GM21576 (cell line): ENCODE measurements at regions not wholly inside any gene's neighbourhood (a gene's known extent, or its start where the extent isn't known, plus 50 kb on each side); places are given as distances from the start of the nearest gene placed in this dataset.
A peak's percentile ranks its signal among the peaks of the same experiment; 100 is the strongest.

ENCODE experiments used
- ATAC-seq: cut with Tn5 transposase; IDR thresholded peaks from one replicate; pipeline ENCODE4 v1.9.1; 2021; ENCODE audit warnings: mild to moderate bottlenecking, moderate library complexity; ENCODE audit not compliant: unreplicated experiment

GRCh38 chr6:74956559-74957428, 249.1 kb downstream of the COL12A1 start:
- no peak for ATAC-seq

DNA sequence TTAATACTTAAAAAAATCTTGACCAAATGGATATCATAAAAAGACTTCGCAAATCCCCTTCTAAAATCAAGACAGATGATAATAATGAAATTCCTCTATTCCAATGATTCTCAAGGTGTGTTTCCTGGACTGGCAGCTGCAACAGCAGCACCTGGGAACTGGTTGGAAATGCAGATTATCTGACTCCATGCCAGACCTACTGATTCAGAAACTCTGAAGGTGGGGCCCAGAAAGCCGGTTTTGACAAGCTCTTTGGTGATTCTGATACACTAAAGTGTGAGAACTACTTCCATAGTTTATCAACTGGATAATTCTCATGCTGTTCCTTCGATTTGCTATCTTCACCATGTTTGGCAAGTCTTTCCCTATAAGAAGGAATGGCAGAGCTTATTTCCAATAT, 252.1 kb downstream of the COL12A1 start:
- no peak for ATAC-seq

DNA sequence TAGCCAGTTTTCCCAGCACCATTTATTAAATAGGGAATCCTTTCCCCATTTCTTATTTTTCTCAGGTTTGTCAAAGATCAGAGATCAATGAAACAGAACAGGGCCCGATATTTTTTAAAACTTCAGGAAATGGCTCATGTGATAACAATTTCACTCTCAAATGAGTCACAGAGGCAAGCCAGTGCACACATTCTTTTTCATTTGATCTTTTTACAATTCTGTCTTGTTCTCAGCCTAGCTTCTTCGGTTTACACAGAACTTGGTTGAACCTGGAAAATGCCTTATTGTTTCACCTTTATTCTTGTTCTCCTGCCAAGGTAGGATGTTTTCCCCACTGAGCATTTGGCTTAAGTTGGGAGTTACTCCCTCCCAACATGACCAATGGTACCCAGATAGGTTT, 258.9 kb downstream of the COL12A1 start:
- ATAC-seq, result no peak

DNA sequence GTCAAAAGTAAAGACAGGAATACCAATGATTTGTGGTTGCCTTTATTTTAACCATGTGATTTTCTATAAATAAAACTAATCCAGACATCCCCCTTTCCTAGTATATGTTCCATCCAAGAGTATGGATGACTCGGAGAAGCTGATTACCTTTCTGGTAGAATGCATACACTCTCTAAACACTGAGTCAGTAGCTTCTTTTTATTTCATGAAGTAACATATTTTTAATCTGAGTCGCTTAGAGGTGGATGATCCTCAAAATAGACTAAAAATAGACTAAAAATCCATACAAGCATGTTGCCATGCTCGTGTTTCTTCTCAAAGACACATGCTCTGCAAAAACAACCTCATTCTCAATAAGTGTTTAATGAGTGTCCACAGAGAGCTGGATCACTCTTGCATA, 263.7 kb downstream of the COL12A1 start:
- no peak for ATAC-seq

- ATAC-seq, result no peak
Measured at GRCh38 chr6:74941424-74941823, 264.4 kb downstream of the COL12A1 start.

GRCh38 chr6:74939721-74940620, 265.9 kb downstream of the COL12A1 start:
- ATAC-seq, result no peak

DNA sequence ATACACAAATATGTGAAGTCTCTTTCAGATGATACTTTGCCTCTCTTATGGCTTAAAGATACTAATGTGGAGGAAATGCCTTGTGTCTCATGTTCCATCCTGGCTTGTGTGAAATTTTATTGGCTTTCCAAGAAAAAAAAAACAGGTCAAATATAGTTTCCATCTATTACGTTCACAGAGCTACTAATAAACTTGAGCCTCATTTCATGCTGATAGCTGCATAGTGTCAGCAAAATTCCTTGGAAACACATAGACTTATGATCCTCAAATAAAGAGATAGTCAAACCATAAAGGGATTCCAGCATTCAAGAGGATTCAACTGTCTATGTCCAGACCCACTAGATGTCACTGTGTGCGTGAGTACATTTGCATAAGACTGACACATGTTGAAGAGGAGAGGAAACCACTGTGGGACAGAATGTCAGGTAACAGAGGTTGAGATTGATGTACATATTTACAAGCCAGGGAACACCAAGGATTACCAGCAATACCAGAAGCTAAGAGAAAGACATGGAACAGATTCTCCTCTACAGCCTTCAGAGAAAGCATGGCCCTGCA, 266.6 kb downstream of the COL12A1 start:
- ATAC-seq, result peak; percentile 48

DNA sequence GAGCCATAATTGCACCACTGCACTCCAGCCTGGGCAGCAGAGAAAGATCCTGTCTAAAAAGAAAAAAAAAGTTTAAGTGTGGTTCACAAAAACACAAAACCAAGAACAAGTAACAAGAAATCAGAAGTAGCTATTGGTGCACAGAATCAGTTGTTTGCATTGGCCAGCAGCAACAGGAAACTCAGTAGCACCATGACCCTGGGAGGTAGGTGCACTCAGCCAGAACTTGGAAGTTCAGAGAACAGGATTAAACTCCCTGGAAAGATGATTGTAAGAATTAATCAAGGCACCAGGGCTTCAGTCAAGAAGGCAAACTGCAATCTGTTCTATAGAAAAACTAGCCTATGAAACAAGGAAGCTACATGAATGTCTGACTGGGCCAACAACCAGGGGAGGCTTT, 267.9 kb downstream of the COL12A1 start:
- ATAC-seq, result no peak

GRCh38 chr6:74936886-74937285, 269.0 kb downstream of the COL12A1 start:
- ATAC-seq, result no peak

- no peak for ATAC-seq
Measured at GRCh38 chr6:74932232-74932888, 273.5 kb downstream of the COL12A1 start.

GRCh38 chr6:74931558-74931957, 274.3 kb downstream of the COL12A1 start:
- no peak for ATAC-seq

GRCh38 chr6:74928203-74928602, 277.6 kb downstream of the COL12A1 start:
- no peak for ATAC-seq

- ATAC-seq, result no peak
Measured at GRCh38 chr6:74927299-74927698, 278.6 kb downstream of the COL12A1 start.

DNA sequence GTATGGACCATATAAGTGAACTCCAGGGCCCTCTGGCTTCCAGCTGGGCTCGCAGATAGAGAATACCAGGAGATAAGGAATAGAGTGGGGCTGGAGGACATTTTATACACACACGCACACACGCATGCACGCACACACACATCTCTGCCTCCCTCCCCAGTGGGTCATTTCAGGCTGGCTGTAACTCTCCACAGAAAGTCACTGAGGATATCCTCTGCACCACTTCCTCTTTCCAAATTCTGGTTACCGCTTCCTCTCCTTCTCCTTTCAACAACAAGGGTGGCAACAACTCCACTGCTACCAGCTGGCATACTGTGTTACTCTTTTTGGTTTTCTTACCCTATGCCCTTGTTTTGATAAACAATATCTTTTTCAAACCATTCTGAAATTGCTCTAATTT, 280.2 kb downstream of the COL12A1 start:
- peak; percentile 85 for ATAC-seq

GRCh38 chr6:74914888-74915287, 291.0 kb downstream of the COL12A1 start:
- ATAC-seq, result no peak

- ATAC-seq, result no peak
Measured at GRCh38 chr6:74912234-74912633, 293.6 kb downstream of the COL12A1 start.

DNA sequence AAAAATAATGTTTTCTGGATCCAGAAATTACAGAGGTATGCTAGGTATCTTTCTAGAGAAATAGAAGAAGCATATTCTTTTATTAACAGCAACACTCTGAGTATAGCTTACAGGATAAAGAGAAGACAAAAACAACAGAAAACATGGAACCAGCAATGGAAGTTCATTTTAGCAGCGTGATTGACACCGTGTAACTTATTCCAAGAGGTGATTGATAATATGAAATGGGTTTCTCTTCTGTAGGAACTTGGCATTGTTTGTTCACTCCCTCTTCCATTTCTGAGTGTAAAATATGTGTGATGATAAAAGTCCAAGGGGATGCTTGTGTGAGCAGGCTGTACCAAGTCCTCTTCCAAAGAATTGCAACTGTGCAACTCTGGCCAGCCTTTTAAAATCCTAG, 303.0 kb downstream of the COL12A1 start:
- no peak for ATAC-seq

DNA sequence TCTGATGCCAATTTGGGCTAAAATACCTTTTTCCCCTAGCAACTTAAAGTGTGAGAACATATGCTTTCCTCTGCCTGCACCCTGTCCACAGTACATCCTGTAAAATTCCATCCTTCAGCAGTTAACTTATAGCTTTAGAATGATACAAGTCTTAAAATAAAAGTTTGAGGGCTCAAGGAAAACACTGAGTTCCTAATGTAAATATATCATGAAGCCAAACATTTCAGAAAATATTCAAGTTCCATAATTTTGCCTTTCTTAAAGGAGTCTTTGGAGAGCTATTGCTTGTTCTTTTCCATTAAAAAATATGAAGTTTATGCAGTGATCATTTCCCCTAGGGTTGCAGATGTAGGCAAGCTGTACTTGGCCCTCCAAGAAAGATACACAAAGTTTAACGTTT, 303.8 kb downstream of the COL12A1 start:
- ATAC-seq, result no peak

GRCh38 chr6:74901576-74901975, 304.3 kb downstream of the COL12A1 start:
- no peak for ATAC-seq

- ATAC-seq, result no peak
Measured at GRCh38 chr6:74899416-74899815, 306.4 kb downstream of the COL12A1 start.

- no peak for ATAC-seq
Measured at GRCh38 chr6:74892091-74892490, 313.8 kb downstream of the COL12A1 start.
